DOHH2 (cell line): ENCODE measurements at regions not wholly inside any gene's neighbourhood (a gene's known extent, or its start where the extent isn't known, plus 50 kb on each side); places are given as distances from the start of the nearest gene placed in this dataset.

Source experiments
- CTCF ChIP-seq: fragments of 200-600 bp; sonication (generic); IDR thresholded peaks from one replicate; pipeline ENCODE4 v1.5.1; 2014; ENCODE audit warnings: antibody characterized with exemption, mild to moderate bottlenecking, low read depth, low read length; ENCODE audit not compliant: poor library complexity, severe bottlenecking
- EZH2phosphoT487 ChIP-seq: fragments of 200-600 bp; sonication (generic); IDR thresholded peaks from 2 replicates; pipeline ENCODE4 v1.6.1; 2017; ENCODE audit warnings: borderline replicate concordance, mild to moderate bottlenecking, antibody characterized with exemption, low read length, moderate library complexity, mixed read lengths

GRCh38 chr17:54736573-54736972 is 164.1 kb upstream of the TOM1L1 start:
- TF ChIP-seq EZH2phosphoT487: no peak
- TF ChIP-seq CTCF: no peak
